ENCODE measurements at regions not wholly inside any gene's neighbourhood (a gene's known extent, or its start where the extent isn't known, plus 50 kb on each side); places are given as distances from the start of the nearest gene placed in this dataset.

DNA sequence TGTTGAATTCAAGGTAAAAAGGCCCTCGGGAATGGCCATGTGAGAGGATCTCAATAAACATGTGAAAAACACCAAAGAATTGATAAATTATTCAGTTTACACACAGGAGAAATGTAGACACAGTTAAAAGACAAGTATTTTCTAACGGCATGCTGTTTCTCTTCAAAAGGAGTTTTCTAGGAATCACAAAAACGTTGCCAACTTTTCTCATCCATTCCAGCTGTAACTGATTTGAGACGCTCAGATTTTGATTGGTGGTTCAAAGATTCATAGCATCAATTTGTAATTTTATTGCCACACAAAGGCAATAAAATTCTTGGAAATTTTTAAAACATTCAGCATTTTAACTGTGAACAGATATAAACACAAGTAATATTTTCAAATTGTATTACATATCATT, 384.9 kb upstream of the PFKP start:
- Histone ChIP-seq H3K27me3 (ENCODE audit: control insufficient read depth in 5 of 5, insufficient read depth in 4 of 5, low read length in 5 of 5) (no peaks in the 10 kb centered on the region), H3K9me3 (ENCODE audit: control insufficient read depth in 5 of 5, low read length in 5 of 5) (no peaks in the 10 kb centered on the region), H3K4me1 (ENCODE audit: control insufficient read depth in 5 of 5, insufficient read depth in 5 of 5, low read length in 5 of 5) (peaks cover 0 to 26% (median 9%) of the 10 kb centered on the region in 5 donors), H3K4me3 (ENCODE audit: low read depth in 1 of 5, low read length in 5 of 5) (no peak overlapping the region), H3K27ac (ENCODE audit: low read depth, low read length) (no peak overlapping the region), H3K9ac (ENCODE audit: low read length in 5 of 5) (no peak overlapping the region), H3K36me3 (ENCODE audit: control insufficient read depth in 5 of 5, insufficient read depth in 5 of 5, low read length in 5 of 5) (no peaks in the 10 kb centered on the region)

DNA sequence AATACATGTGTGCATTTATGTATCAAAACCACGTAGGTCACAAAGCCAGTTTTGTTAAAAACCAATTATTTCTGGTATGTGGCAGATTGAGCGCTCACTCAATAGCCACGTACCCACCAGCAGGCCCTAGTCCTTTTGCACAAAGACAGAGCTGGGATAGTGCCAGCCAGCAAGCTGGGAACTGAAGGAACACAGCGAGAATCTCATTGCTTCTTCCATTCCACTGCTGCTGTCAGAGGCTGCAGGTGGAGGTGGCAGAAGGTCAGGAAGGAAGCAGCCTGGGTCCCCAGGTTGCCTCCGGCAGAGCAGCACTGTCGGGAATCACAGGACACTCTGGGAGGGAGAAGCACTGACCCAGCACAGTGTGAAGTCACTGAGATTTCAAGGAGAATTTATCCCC, 385.5 kb upstream of the PFKP start:
- no peaks in the 10 kb centered on the region for H3K27me3 ChIP-seq (ENCODE audit: control insufficient read depth in 5 of 5, insufficient read depth in 4 of 5, low read length in 5 of 5)
- no peak overlapping the region for H3K27ac ChIP-seq (ENCODE audit: low read depth, low read length)
- no peaks in the 10 kb centered on the region for H3K9me3 ChIP-seq (ENCODE audit: control insufficient read depth in 5 of 5, low read length in 5 of 5)
- H3K4me1 ChIP-seq (ENCODE audit: control insufficient read depth in 5 of 5, insufficient read depth in 5 of 5, low read length in 5 of 5): peaks cover 0 to 26% (median 9%) of the 10 kb centered on the region in 5 donors
- H3K4me3 ChIP-seq (ENCODE audit: low read depth in 1 of 5, low read length in 5 of 5): no peak overlapping the region
- H3K9ac ChIP-seq (ENCODE audit: low read length in 5 of 5): no peak overlapping the region
- H3K36me3 ChIP-seq (ENCODE audit: control insufficient read depth in 5 of 5, insufficient read depth in 5 of 5, low read length in 5 of 5): no peaks in the 10 kb centered on the region

DNA sequence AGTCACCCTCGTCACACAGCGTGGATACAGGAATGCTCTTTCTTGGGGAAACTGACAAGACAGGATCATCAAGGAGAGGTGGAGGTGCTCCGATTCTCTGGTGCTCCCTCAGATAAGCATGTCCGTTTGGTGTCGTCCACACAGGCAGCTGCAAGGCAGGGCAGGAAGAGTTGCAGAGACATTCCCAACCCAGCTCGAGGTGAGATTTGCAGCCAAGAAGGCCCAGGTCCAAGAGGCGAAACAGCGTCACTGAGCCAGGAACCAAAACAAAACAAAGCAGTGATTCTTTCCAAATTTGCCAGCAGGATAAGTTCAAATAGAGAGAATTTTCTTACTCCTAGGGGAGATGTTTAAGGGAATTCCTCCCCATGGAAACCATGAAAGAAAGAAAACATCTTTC, 386.5 kb upstream of the PFKP start:
- no peaks in the 10 kb centered on the region for H3K27me3 ChIP-seq (ENCODE audit: control insufficient read depth in 5 of 5, insufficient read depth in 4 of 5, low read length in 5 of 5)
- no peak overlapping the region for H3K27ac ChIP-seq (ENCODE audit: low read depth, low read length)
- H3K4me1 ChIP-seq (ENCODE audit: control insufficient read depth in 5 of 5, insufficient read depth in 5 of 5, low read length in 5 of 5): peaks cover 0 to 26% (median 9%) of the 10 kb centered on the region in 5 donors
- peak overlapping the region in 1 of 5 donors; percentile 26 for H3K4me3 ChIP-seq (ENCODE audit: low read depth in 1 of 5, low read length in 5 of 5)
- H3K9ac ChIP-seq (ENCODE audit: low read length in 5 of 5): no peak overlapping the region
- no peaks in the 10 kb centered on the region for H3K9me3 ChIP-seq (ENCODE audit: control insufficient read depth in 5 of 5, low read length in 5 of 5)
- no peaks in the 10 kb centered on the region for H3K36me3 ChIP-seq (ENCODE audit: control insufficient read depth in 5 of 5, insufficient read depth in 5 of 5, low read length in 5 of 5)

DNA sequence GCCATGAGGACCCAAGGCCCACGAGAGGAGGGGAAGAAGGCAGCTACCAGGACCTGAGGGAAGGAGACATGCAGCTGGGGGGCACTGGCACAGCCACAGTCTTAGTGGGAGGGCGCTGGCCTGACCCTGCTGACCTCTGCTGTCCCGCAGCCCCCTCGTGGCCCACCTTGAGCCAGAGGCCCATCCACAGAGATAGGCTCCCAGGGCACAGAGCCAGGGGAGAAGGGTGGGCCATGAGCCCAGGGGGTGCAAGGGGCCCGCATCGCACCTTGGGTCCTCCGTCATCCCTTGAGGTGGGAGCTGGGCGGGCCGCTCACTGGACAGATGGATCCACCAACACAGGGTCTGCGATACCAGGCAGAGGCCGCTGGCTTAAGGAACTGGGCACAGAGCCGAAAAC, 387.7 kb upstream of the PFKP start:
- H3K9ac ChIP-seq (ENCODE audit: low read length in 5 of 5): no peak overlapping the region
- H3K27me3 ChIP-seq (ENCODE audit: control insufficient read depth in 5 of 5, insufficient read depth in 4 of 5, low read length in 5 of 5): no peaks in the 10 kb centered on the region
- H3K4me1 ChIP-seq (ENCODE audit: control insufficient read depth in 5 of 5, insufficient read depth in 5 of 5, low read length in 5 of 5): peaks cover 0 to 26% (median 9%) of the 10 kb centered on the region in 5 donors
- no peak overlapping the region for H3K27ac ChIP-seq (ENCODE audit: low read depth, low read length)
- no peaks in the 10 kb centered on the region for H3K9me3 ChIP-seq (ENCODE audit: control insufficient read depth in 5 of 5, low read length in 5 of 5)
- no peak overlapping the region for H3K4me3 ChIP-seq (ENCODE audit: low read depth in 1 of 5, low read length in 5 of 5)
- H3K36me3 ChIP-seq (ENCODE audit: control insufficient read depth in 5 of 5, insufficient read depth in 5 of 5, low read length in 5 of 5): no peaks in the 10 kb centered on the region

DNA sequence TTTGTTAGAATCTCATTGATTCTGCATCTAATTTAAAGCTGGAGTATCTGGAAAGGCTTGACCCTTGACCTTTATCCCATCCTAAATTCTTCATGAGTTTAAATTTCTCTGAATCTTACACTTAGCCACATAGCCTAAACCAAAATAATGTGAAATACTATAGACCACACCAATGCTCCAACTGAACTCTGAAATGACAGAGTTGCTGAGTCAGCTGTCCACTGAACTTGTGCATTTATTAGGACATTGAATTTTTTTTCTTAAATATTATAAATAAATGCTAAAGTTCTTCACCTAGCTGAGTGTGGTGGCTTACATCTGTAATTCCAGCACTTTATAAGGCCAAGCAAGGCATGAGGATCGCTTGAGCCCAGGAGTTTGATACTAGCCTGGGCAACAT, 390.9 kb upstream of the PFKP start:
- Histone ChIP-seq H3K9me3 (ENCODE audit: control insufficient read depth in 5 of 5, low read length in 5 of 5) (no peaks in the 10 kb centered on the region), H3K4me3 (ENCODE audit: low read depth in 1 of 5, low read length in 5 of 5) (no peak overlapping the region), H3K27ac (ENCODE audit: low read depth, low read length) (no peak overlapping the region), H3K9ac (ENCODE audit: low read length in 5 of 5) (no peak overlapping the region), H3K4me1 (ENCODE audit: control insufficient read depth in 5 of 5, insufficient read depth in 5 of 5, low read length in 5 of 5) (peaks cover 0 to 10% (median 8%) of the 10 kb centered on the region in 5 donors), H3K27me3 (ENCODE audit: control insufficient read depth in 5 of 5, insufficient read depth in 4 of 5, low read length in 5 of 5) (peaks cover 0 to 3% (median 0%) of the 10 kb centered on the region in 5 donors), H3K36me3 (ENCODE audit: control insufficient read depth in 5 of 5, insufficient read depth in 5 of 5, low read length in 5 of 5) (no peaks in the 10 kb centered on the region)

DNA sequence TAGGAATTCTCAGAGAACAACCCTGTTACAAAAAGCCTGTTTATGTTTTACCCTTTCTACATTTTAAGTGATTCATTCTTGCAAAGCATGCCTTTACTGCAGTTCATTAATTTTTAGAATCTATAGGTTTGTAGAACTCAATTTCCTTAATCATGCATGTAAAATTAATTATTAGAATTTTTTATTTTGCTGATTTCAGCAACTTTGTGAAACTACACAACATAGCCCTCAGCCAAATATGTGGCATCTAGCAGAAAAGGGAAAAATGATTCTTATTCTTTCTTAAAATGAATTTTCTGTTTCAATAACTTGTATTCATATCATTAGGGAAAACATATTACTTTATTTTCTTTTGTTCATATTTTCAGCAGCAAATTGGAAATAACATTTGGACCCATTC, 392.9 kb upstream of the PFKP start:
- H3K9ac ChIP-seq (ENCODE audit: low read length in 5 of 5): no peak overlapping the region
- H3K4me1 ChIP-seq (ENCODE audit: control insufficient read depth in 5 of 5, insufficient read depth in 5 of 5, low read length in 5 of 5): no peaks in the 10 kb centered on the region
- H3K27ac ChIP-seq (ENCODE audit: low read depth, low read length): no peak overlapping the region
- H3K27me3 ChIP-seq (ENCODE audit: control insufficient read depth in 5 of 5, insufficient read depth in 4 of 5, low read length in 5 of 5): peaks cover 0 to 3% (median 0%) of the 10 kb centered on the region in 5 donors
- H3K9me3 ChIP-seq (ENCODE audit: control insufficient read depth in 5 of 5, low read length in 5 of 5): no peaks in the 10 kb centered on the region
- no peaks in the 10 kb centered on the region for H3K36me3 ChIP-seq (ENCODE audit: control insufficient read depth in 5 of 5, insufficient read depth in 5 of 5, low read length in 5 of 5)
- no peak overlapping the region for H3K4me3 ChIP-seq (ENCODE audit: low read depth in 1 of 5, low read length in 5 of 5)

DNA sequence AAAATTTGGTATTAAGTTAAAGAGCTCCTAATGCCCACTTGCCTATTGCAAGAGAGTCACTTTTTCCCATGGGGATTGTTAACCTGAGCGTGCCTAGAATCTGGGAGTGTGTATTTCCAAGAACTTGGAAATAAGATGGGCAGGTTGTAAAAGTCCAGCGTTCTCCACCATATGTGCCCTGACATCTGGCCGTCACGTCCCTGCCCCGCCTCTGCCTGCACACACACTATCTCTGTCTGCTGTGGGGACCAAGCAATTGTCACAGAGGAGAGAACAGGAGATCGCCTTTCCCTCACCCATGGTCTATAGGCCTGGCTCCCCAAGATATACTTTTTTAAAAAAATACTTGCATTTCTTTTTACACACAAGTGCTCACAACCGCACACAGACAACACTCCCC, 396.5 kb upstream of the PFKP start:
- Histone ChIP-seq H3K36me3 (ENCODE audit: control insufficient read depth in 5 of 5, insufficient read depth in 5 of 5, low read length in 5 of 5) (no peaks in the 10 kb centered on the region), H3K4me3 (ENCODE audit: low read depth in 1 of 5, low read length in 5 of 5) (no peak overlapping the region), H3K4me1 (ENCODE audit: control insufficient read depth in 5 of 5, insufficient read depth in 5 of 5, low read length in 5 of 5) (no peaks in the 10 kb centered on the region), H3K27ac (ENCODE audit: low read depth, low read length) (no peak overlapping the region), H3K9ac (ENCODE audit: low read length in 5 of 5) (no peak overlapping the region), H3K9me3 (ENCODE audit: control insufficient read depth in 5 of 5, low read length in 5 of 5) (peaks cover 0 to 3% (median 0%) of the 10 kb centered on the region in 5 donors), H3K27me3 (ENCODE audit: control insufficient read depth in 5 of 5, insufficient read depth in 4 of 5, low read length in 5 of 5) (peaks cover 0 to 3% (median 0%) of the 10 kb centered on the region in 5 donors)

DNA sequence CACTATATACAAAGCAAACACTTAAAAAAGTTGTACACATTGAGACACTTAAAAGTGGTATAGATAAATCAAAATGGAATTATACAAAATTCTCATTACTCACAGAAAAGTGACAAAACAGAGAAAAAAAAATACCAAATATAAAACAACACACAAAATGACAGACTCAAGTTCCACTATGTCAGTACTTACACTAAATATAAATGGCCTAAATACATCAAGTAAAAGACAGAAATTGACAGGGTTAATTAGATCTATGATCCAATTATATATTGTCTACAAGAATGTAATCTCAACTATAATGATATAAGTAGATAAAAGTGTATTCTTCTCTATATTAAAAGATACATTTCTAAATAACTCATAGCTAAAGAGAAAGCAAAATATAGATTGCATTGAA, 401.6 kb upstream of the PFKP start:
- no peak overlapping the region for H3K9ac ChIP-seq (ENCODE audit: low read length in 5 of 5)

DNA sequence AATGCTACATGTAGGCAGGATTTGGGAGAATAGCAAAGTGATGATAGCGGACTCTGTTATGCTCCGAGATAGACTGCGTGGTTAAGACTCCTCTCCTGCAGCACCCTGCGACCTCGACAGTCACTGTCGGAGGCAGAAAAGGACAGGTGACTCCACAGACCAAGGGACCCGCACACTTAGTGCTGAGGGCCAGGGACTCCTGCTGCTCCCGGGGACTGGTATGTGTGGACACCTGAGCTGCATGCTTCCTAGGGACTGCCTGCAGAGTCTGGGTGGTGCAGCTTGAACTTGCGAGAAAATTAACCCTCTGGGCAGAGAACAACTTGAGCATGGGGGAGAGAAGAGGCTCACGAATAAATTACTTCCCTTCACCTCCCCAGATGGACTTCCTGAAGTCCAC, 407.1 kb upstream of the PFKP start:
- Histone ChIP-seq H3K36me3 (ENCODE audit: control insufficient read depth in 5 of 5, insufficient read depth in 5 of 5, low read length in 5 of 5) (no peaks in the 10 kb centered on the region), H3K9ac (ENCODE audit: low read length in 5 of 5) (no peak overlapping the region), H3K4me3 (ENCODE audit: low read depth in 1 of 5, low read length in 5 of 5) (no peak overlapping the region), H3K4me1 (ENCODE audit: control insufficient read depth in 5 of 5, insufficient read depth in 5 of 5, low read length in 5 of 5) (no peaks in the 10 kb centered on the region), H3K9me3 (ENCODE audit: control insufficient read depth in 5 of 5, low read length in 5 of 5) (peaks cover 0 to 5% (median 5%) of the 10 kb centered on the region in 5 donors), H3K27ac (ENCODE audit: low read depth, low read length) (no peak overlapping the region), H3K27me3 (ENCODE audit: control insufficient read depth in 5 of 5, insufficient read depth in 4 of 5, low read length in 5 of 5) (peaks cover 0 to 4% (median 0%) of the 10 kb centered on the region in 5 donors)

More for the DNA sequence above, 401.6 kb upstream of the PFKP start:
- Histone ChIP-seq H3K36me3 (ENCODE audit: control insufficient read depth in 5 of 5, insufficient read depth in 5 of 5, low read length in 5 of 5) (no peaks in the 10 kb centered on the region), H3K9me3 (ENCODE audit: control insufficient read depth in 5 of 5, low read length in 5 of 5) (peaks cover 3 to 12% (median 5%) of the 10 kb centered on the region in 5 donors), H3K4me3 (ENCODE audit: low read depth in 1 of 5, low read length in 5 of 5) (no peak overlapping the region), H3K27ac (ENCODE audit: low read depth, low read length) (no peak overlapping the region), H3K27me3 (ENCODE audit: control insufficient read depth in 5 of 5, insufficient read depth in 4 of 5, low read length in 5 of 5) (no peaks in the 10 kb centered on the region), H3K4me1 (ENCODE audit: control insufficient read depth in 5 of 5, insufficient read depth in 5 of 5, low read length in 5 of 5) (no peaks in the 10 kb centered on the region)

DNA sequence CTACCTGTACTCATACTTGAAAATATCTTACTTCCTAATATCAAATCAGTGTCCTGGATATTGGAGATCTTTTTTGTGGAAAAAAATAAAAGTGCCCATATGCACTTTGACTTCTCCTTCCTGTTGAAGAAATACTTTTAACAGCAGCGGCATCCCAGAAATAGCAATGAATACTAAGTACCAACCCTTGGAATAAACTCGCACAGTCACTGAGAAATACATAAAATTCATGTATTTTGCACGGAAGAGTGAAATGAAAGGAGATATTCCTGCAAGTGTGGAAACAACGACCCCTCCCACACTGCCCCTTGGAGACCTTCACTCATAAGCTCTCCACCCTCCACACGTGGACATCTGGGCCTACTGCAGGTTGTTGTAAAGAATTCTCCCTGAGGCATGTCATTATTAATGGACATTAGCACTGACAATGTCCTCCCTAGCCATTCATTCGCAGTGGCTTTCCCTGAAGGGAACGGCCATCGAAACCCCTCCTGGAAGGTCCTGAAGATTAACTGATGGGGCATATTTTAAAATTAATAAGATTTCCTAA, 407.6 kb upstream of the PFKP start:
- Histone ChIP-seq H3K36me3 (ENCODE audit: control insufficient read depth in 5 of 5, insufficient read depth in 5 of 5, low read length in 5 of 5) (no peaks in the 10 kb centered on the region), H3K9ac (ENCODE audit: low read length in 5 of 5) (no peak overlapping the region), H3K4me3 (ENCODE audit: low read depth in 1 of 5, low read length in 5 of 5) (no peak overlapping the region), H3K27me3 (ENCODE audit: control insufficient read depth in 5 of 5, insufficient read depth in 4 of 5, low read length in 5 of 5) (peaks cover 0 to 4% (median 0%) of the 10 kb centered on the region in 5 donors), H3K9me3 (ENCODE audit: control insufficient read depth in 5 of 5, low read length in 5 of 5) (peaks cover 0 to 3% (median 2%) of the 10 kb centered on the region in 5 donors), H3K4me1 (ENCODE audit: control insufficient read depth in 5 of 5, insufficient read depth in 5 of 5, low read length in 5 of 5) (no peaks in the 10 kb centered on the region), H3K27ac (ENCODE audit: low read depth, low read length) (no peak overlapping the region)

Measured in subcutaneous abdominal adipose tissue (tissue), 5 donors.